ENCODE measurements at regions not wholly inside any gene's neighbourhood (a gene's known extent, or its start where the extent isn't known, plus 50 kb on each side); places are given as distances from the start of the nearest gene placed in this dataset.

DNA sequence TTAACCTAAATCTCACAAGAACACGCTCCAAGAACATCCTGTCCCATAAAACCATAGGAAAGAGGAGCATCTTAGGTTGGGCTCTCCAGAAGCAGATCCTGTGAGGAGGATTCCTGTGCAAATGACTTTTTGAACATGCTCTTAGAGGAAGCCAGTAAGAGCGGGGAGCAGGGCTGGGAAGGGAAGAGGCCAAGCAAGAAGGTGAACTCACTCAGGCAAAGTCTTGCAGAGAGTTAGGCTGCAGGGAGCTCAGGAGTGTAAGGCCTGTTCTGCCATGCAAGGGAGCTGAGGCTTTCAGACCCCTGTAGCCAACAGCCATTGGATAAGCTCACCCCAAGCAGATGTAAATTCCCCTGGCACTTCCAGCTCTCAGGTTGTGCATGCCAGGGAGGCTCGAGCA lies 63.6 kb upstream of the LY86 start:
- DNase-seq (ENCODE audit: low spot score), result no peak

- DNase-seq (ENCODE audit: low spot score), result no peak
Measured at GRCh38 chr6:6525933-6526332, 62.6 kb upstream of the LY86 start.

DNA sequence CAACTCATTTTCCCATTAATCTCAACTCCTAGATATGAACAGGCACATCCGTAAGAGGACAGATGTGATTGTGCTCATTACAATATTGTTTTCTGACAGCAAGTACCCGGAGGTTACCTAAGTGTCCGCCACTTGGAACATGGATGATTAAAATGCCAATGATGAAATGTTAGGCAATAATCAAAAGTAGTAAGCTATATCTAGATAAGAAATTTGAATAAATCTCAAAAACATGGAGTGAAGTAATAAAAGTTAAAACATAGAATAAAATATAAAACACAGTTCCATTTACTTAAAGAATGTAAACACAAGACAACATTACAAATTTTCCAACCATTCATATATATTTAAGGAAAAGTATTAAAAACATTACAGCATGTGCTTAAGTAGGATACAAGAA lies 59.2 kb upstream of the LY86 start:
- DNase-seq (ENCODE audit: low spot score), result no peak

- DNase-seq (ENCODE audit: low spot score), result no peak
Measured at GRCh38 chr6:6533176-6533575, 55.3 kb upstream of the LY86 start.

DNA sequence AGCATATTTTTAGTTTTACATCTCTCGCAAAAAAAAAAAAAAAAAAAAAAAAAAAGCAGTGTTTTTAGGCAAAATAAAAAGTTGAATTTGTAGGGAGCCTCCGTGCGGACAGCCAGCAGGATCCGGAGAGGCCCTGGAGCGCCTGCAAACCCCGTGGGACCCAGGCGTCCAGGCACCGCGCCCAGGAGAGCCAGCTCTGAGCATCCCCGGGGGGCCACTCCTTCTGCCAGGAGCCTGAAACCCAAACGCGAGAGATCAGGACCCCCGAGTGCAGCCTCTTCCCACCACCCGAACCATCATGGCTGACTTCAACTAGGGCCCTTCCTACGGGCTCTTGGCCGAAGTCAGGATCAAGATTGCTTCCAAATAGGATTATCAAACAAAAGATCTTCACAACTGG lies 54.1 kb upstream of the LY86 start:
- no peak for DNase-seq (ENCODE audit: low spot score)

GRCh38 chr6:6537488-6538260 lies 50.8 kb upstream of the LY86 start:
- no peak for DNase-seq (ENCODE audit: low spot score)

GRCh38 chr6:6538261-6538660 lies 50.3 kb upstream of the LY86 start:
- DNase-seq (ENCODE audit: low spot score), result no peak
